ENCODE measurements at regions not wholly inside any gene's neighbourhood (a gene's known extent, or its start where the extent isn't known, plus 50 kb on each side); places are given as distances from the start of the nearest gene placed in this dataset.

DNA sequence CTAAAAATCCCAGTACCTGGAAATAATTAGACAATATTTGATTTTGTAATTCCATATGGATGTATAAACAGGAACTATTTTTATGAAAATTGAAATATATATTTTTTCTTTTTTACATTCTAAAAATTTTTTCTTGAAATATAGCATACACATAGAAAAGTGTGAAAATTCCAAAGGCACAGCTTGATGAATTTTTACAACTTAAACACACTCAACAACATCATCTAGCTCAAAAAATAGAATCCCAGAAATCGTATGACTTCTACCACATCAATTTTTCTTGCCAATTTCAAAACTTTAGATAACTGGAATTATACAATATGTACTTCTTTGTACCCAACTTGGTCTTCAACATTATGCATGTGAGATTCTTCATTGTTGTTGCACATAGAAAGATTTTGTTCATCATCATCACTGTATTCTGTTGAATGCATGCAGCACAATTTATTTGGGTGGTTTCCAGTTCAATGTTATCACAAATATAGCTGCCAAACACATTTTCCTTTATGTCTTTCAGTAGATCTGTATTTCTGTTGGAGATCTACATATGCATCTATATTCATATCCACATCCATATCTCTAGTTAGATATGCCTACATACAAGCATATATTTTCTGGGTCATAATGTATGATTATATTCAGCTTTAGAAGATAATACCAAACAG, 340.7 kb upstream of the SLIT2 start:
- Histone ChIP-seq H3K4me3 (replicated peaks in 1 of 3; ENCODE audit: insufficient read depth in 1 of 3, low read depth in 1 of 3, low read length in 3 of 3) (no peak overlapping the region), H3K4me2 (ENCODE audit: insufficient read depth, low read length) (no peak overlapping the region), H3K27me3 (ENCODE audit: control insufficient read depth in 2 of 2, insufficient read depth in 2 of 2, low read length in 2 of 2) (no peaks in the 10 kb centered on the region), H3K36me3 (ENCODE audit: control insufficient read depth in 2 of 2, extremely low read depth in 1 of 2, insufficient read depth in 2 of 2, low read length in 2 of 2) (no peaks in the 10 kb centered on the region), H2AFZ (ENCODE audit: low read depth, low read length) (no peak overlapping the region), H3K9ac (replicated peaks; ENCODE audit: extremely low read depth, insufficient read depth, low read length) (no peak overlapping the region), H3K79me2 (ENCODE audit: control insufficient read depth, insufficient read depth, low read length) (no peaks in the 10 kb centered on the region), H4K20me1 (replicated peaks; ENCODE audit: control insufficient read depth, extremely low read depth, insufficient read depth, low read length) (no peaks in the 10 kb centered on the region), H3K4me1 (ENCODE audit: control insufficient read depth, extremely low read depth, insufficient read depth, low read length) (no peaks in the 10 kb centered on the region), H3K27ac (ENCODE audit: insufficient read depth, low read depth, low read length) (no peak overlapping the region), H3K9me3 (replicated peaks; ENCODE audit: control insufficient read depth, insufficient read depth, low read length) (no peaks in the 10 kb centered on the region), H3K9me1 (replicated peaks; ENCODE audit: control insufficient read depth, extremely low read depth, insufficient read depth, low read length) (no peaks in the 10 kb centered on the region)
- no TSS peak for BruUV-seq (replicated peaks)
- DNase-seq (ENCODE audit: low read depth, low spot score) (no peak), FAIRE-seq (no peak)
- ChIA-PET CTCF (interaction anchor here (1.0 kb wide), 1 partner anchor 15 kb away, joined by 3 read pairs; no protein-coding TSS in a partner anchor), POLR2A (no interaction called here)
- TF ChIP-seq MAX (IDR thresholded peaks at IDR 0.05; ENCODE audit: insufficient read depth, insufficient read length) (no peak), FOS (IDR thresholded peaks at IDR 0.05; ENCODE audit: borderline replicate concordance, insufficient read depth, low read length) (no peak), MYC (IDR thresholded peaks at IDR 0.05; ENCODE audit: low read depth, low read length) (no peak), POLR2AphosphoS5 (IDR thresholded peaks at IDR 0.05; ENCODE audit: insufficient read depth, low read depth, low read length) (no peak), EZH2 (IDR thresholded peaks at IDR 0.05; ENCODE audit: borderline replicate concordance, low read depth, low read length, severe bottlenecking) (no peak), POLR2A (IDR thresholded peaks at IDR 0.05; ENCODE audit: low read depth, low read length) (no peak), JUN (IDR thresholded peaks at IDR 0.05; ENCODE audit: borderline replicate concordance, insufficient read depth, insufficient read length, low read depth) (no peak)
- dilution Hi-C loops (cut with MboI; ENCODE audit: extremely low pct_ligation_motif_present, low sequenced_read_pairs) = no loop called here
- intact Hi-C loops (cut with micrococcal nuclease) = no loop called here

- Histone ChIP-seq H4K20me1 (replicated peaks; ENCODE audit: control insufficient read depth, extremely low read depth, insufficient read depth, low read length) (no peaks in the 10 kb centered on the region), H3K27ac (ENCODE audit: insufficient read depth, low read depth, low read length) (no peak overlapping the region), H3K9me1 (replicated peaks; ENCODE audit: control insufficient read depth, extremely low read depth, insufficient read depth, low read length) (no peaks in the 10 kb centered on the region), H3K4me2 (ENCODE audit: insufficient read depth, low read length) (no peak overlapping the region), H3K4me1 (ENCODE audit: control insufficient read depth, extremely low read depth, insufficient read depth, low read length) (no peaks in the 10 kb centered on the region), H2AFZ (ENCODE audit: low read depth, low read length) (no peak overlapping the region), H3K79me2 (ENCODE audit: control insufficient read depth, insufficient read depth, low read length) (no peaks in the 10 kb centered on the region), H3K4me3 (replicated peaks in 1 of 3; ENCODE audit: insufficient read depth in 1 of 3, low read depth in 1 of 3, low read length in 3 of 3) (no peak overlapping the region), H3K9ac (replicated peaks; ENCODE audit: extremely low read depth, insufficient read depth, low read length) (no peak overlapping the region), H3K36me3 (ENCODE audit: control insufficient read depth in 2 of 2, extremely low read depth in 1 of 2, insufficient read depth in 2 of 2, low read length in 2 of 2) (no peaks in the 10 kb centered on the region), H3K9me3 (replicated peaks; ENCODE audit: control insufficient read depth, insufficient read depth, low read length) (no peaks in the 10 kb centered on the region), H3K27me3 (ENCODE audit: control insufficient read depth in 2 of 2, insufficient read depth in 2 of 2, low read length in 2 of 2) (no peaks in the 10 kb centered on the region)
- ChIA-PET POLR2A (no interaction called here), CTCF (interaction anchor here (1.1 kb wide), 1 partner anchor 9 kb away, joined by 3 read pairs; no protein-coding TSS in a partner anchor)
- no TSS peak for BruUV-seq (replicated peaks)
- dilution Hi-C loops (cut with MboI; ENCODE audit: extremely low pct_ligation_motif_present, low sequenced_read_pairs) (no loop called here), intact Hi-C loops (cut with micrococcal nuclease) (no loop called here)
- FAIRE-seq (no peak), DNase-seq (ENCODE audit: low read depth, low spot score) (no peak)
- TF ChIP-seq FOS (IDR thresholded peaks at IDR 0.05; ENCODE audit: borderline replicate concordance, insufficient read depth, low read length) = no peak
- no peak for TF ChIP-seq MYC (IDR thresholded peaks at IDR 0.05; ENCODE audit: low read depth, low read length)
- no peak for TF ChIP-seq POLR2A (IDR thresholded peaks at IDR 0.05; ENCODE audit: low read depth, low read length)
- no peak for TF ChIP-seq GATA2 (IDR thresholded peaks at IDR 0.05; ENCODE audit: insufficient read depth, insufficient read length, low read depth, low read length)
- no peak for TF ChIP-seq JUN (IDR thresholded peaks at IDR 0.05; ENCODE audit: borderline replicate concordance, insufficient read depth, insufficient read length, low read depth)
- no peak for TF ChIP-seq MAX (IDR thresholded peaks at IDR 0.05; ENCODE audit: insufficient read depth, insufficient read length)
- no peak for TF ChIP-seq EZH2 (IDR thresholded peaks at IDR 0.05; ENCODE audit: borderline replicate concordance, low read depth, low read length, severe bottlenecking)
- TF ChIP-seq POLR2AphosphoS5 (IDR thresholded peaks at IDR 0.05; ENCODE audit: insufficient read depth, low read depth, low read length) = no peak
- no peak for TF ChIP-seq CTCF (IDR thresholded peaks at IDR 0.05; ENCODE audit: extremely low read depth in 1 of 2, insufficient read depth in 1 of 2, low read depth in 1 of 2, low read length in 2 of 2)
Observed at GRCh38 chr4:19905024-19905423, 346.7 kb upstream of the SLIT2 start.

Measured in endothelial cell of umbilical vein (primary cell).